Urothelium cell line (cell line): ENCODE measurements at regions not wholly inside any gene's neighbourhood (a gene's known extent, or its start where the extent isn't known, plus 50 kb on each side); places are given as distances from the start of the nearest gene placed in this dataset.

ENCODE experiments used
- DNase-seq: peaks from one replicate; pipeline ENCODE4 v3.0.0; 2011; ENCODE audit warnings: low spot score, mixed read lengths
- FAIRE-seq: peaks from 2 replicates; lab custom pipeline; 2011; peaks lifted over from hg19 to GRCh38; lab: Jason Lieb, UNC

DNA sequence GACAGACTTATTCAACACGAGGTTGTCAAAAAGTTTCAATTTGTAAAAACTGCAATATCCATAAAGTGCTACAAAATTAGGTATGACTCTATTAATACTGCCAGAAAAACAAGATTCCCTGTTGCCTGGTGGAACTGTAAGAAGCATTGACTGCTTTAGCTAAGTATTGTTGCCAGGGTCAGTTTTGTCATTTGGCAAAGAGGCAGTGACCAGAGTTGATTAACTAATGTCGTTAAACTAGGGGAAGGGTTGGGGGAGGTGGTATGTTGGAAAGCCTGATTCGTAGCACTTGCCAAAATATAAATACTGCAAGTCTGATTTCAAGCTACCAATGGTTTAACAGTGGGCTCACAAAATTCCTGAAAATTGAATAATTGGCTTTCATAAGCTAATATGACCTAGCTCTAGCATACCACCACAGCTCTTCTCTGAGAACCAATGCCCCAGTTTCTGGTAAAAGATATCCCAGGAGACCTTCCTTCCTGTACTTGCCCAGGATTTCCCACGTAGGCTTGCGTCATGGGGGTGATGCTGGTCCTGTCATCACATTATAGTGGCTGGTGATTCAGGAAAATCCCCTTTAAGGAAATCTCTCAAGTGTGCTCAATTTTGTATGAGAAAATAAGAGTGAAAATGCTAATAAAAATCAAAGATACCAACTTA is 266.4 kb upstream of the TBC1D5 start:
- DNase-seq: no peak
- no peak for FAIRE-seq

DNA sequence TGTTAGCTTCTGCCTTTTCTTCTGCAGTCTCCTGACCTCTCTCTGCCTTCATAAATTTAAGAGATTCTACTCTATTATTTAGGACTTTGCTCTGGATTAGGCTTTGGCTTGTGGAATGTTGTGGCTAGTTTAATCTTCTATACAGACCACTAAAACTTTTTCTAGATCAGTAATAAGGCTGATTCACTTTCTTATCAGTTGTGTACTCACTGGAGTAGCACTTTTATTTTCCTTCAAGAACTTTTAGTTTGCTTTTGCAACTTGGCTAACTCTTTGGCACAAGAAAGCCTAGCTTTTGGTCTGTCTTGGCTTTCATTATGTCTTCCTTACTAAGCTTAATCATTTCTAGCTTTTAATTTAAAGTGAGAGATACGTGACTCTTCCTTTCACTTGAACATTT is 265.5 kb upstream of the TBC1D5 start:
- DNase-seq: no peak

DNA sequence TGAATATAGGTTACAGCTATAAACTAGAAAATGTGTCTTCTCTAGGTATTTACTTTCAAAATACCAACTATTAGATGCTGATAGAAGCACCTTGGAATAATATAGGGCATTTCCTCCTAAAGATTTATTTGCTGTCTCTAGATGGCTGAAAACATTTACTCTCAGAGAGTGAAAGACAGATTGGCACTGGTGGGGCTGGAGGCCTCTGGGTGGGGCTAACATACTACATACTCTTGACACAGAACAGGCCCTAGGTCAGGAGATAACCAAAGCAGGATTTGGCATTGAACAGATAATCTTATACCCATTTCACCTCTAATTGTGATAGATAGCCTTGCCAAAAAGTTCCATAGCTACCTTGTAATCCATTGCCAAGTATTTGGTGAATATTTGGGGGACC is 253.3 kb upstream of the TBC1D5 start:
- DNase-seq (no peak), FAIRE-seq (no peak)

More for the DNA sequence above, 265.5 kb upstream of the TBC1D5 start:
- FAIRE-seq: no peak

DNA sequence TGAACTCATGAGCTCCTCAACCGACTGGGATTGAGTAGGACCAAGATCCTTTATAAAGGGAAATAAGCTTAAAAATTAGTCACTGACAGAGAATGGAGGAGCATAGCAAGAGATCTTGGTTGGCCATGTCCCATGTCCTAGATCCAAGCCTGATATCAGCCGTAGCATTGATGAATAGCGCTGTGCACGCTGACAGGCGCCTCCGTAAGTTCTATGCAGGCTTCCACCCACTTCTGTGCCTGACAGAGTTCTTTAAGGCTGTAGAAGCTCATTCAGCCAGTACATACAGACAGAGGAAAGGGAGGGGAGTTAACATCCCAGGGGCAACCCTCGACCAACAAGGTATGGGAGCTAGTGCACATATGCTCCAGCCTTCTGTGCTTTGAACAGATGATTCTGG is 251.7 kb upstream of the TBC1D5 start:
- FAIRE-seq: no peak
- no peak for DNase-seq

DNA sequence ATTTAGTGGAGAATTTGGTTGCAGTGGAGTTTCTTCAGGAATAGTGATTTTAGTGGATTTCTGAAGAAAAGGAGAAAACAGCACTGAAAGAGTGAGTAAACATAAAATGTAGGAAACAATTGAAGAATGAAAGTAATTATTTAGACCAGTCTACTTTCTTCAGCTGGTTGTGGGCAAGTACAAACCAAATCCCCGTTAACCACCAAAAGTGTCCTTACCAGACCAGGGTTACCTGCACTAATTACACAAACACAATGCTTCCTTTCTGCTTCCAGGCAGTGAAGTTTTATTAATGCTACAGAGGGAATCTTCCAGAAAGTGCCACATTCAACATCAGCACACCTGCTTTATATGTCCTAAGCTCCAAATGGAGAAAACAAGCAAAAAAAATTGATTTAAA is 248.0 kb upstream of the TBC1D5 start:
- no peak for DNase-seq
- FAIRE-seq: no peak

DNA sequence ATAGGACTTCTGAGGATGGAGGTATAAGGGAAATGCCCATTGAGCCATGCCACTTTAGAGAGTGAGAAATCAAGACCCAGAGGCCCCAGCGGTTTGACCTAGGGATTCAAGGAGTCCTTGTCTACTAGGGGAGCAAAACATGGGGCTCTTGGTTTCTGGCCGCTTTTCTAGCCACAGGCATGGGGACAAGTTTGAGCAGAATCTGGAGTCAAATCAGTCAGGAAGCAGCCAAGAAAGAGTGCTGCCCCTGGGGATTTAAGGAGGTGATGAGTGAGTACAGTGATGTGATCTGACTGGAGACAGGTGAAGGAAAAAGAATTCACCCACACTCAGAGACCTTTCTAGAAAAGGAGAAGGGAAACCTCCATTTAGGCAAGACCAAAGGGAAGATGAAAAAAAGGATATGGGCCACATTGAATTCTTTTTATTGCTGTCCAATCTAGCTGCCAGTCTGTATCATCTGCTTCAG is 244.0 kb upstream of the TBC1D5 start:
- FAIRE-seq: no peak
- DNase-seq: no peak

DNA sequence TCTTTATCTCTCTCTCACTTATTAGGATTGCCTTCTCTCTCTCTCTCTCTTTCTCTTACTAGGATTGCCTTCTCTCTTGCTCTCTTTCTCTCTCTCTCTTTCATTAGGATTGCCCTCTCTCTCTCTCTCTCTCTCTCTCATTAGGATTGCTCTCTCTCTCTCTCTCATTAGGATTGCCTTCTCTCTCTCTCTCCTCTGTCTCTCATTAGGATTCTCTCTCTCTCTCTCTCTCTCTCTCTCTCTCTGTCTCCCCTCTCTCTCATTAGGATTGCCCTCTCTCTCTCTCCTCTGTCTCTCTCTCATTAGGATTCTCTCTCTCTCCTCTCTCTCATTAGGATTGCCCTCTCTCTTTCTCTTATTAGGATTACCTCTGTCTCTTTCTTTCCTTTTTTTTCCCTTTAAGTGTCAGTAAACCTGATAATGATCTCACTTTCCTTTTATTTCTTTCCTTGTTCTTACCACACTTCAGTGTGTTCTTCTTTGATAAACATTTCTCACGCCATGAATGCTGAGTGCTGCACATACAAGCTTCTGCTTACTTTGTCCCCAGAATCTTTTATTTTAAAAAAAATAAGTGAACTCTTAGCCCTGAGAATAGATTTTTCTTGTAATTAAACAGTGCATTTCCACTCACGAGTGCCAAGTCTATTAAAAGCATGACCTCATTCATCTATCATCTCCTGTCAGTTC is 243.4 kb upstream of the TBC1D5 start:
- FAIRE-seq (no peak), DNase-seq (no peak)

DNA sequence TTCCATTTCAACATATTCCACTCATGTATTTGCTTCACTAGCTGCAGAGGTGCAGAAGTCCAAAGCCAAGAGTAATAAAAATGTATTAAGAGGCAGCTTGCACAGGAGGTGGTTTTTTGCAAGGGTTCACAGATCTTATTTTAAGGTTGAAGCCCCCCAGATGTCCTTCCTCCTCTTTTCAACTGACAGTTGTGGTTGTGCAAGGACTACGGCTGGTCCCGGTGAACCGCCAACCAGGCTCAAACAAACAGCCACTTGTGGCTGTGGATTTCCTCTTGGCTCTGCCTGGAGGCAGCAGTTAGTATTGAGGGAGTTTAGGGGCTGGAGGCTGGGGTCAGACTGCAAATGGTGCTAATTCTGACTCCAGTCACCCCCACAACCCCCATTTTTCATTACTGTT is 240.7 kb upstream of the TBC1D5 start:
- DNase-seq (no peak), FAIRE-seq (no peak)

DNA sequence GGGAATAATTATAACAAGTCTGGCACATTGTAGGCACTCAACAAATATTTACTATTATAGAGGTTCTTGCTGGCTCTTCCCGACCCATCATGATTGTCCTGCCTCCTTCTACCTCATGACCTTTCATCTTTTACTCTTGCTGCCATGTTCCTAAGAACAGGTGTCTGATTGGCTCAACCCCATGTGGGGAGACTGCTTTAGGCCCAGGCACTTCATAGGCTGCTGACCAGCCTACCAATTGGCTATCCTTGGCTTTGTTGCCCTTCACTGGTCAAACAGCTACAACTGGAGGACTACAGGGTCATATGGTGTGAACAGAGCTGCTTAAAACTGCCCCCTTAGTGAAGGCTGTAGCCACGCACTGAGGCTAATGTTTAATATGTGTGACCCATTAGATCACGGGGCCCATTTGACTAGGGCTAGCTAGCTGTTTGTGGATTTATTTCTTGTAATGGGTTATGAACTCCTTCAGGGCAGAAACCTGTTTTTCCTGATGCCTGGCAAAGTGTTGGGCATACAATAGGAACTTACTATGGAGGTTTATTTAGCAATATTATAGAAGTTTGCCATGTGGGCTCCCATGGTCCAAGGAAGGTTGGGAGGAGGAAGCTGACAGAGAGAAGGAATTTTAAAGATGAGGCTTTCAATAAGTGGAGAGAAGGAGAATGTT is 239.9 kb upstream of the TBC1D5 start:
- no peak for DNase-seq
- no peak for FAIRE-seq

DNA sequence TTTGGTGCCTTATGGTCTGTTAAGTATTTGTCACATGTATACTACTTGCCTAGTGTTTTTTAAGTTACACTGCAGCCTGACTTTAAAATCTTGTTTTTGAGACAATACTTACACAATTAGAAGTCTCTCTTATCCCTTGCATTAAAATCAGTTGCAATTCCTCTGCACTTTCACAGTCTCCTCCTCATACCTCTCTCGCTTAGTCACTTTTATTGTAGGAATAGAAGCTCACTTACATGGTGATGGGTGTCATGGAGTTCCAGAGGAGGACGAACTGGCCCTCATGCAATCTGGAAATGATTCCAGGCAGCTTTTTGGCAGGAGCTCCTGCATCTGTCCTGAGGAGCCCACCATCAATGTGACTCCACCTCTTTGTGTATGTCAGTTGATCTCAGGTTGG is 238.4 kb upstream of the TBC1D5 start:
- FAIRE-seq (no peak), DNase-seq (no peak)

DNA sequence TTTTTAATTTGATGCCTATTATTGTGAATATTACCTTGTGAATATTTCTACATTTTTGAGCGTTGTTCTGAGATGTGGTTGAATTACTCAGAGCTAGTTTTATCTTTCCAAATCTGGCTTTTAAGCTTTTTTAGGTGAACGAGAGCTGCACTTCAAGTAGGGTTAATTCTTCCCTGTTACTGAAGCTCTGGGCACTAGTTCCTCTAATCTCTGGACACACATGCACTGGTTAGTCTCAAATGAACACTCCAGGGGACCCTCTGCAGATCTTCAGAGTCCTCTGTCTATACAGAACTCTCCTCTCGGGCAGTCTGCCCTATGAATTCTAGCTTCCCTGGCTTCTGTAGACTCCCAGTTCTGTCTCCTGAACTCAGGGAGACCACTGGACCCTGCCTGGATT is 237.5 kb upstream of the TBC1D5 start:
- no peak for DNase-seq
- FAIRE-seq: no peak

DNA sequence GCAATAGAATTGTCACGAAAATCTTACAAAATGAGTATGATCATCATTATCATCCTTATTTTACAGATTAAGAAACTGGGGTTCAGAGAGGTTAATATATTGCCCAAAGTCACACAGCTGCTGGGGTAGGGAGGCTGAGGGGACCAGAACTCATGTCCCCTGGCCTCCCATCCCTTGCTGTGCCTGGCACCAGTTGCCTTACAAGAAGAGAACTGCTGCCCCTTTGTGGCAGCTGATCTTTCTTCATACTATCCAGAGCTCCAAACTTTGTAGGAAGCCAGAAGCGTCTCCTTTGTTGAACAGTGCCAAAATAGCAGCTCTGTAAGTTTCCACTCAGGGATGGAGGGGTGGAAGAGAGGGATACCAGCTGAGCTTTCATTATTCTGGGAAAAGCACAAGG is 236.8 kb upstream of the TBC1D5 start:
- DNase-seq (no peak), FAIRE-seq (no peak)

DNA sequence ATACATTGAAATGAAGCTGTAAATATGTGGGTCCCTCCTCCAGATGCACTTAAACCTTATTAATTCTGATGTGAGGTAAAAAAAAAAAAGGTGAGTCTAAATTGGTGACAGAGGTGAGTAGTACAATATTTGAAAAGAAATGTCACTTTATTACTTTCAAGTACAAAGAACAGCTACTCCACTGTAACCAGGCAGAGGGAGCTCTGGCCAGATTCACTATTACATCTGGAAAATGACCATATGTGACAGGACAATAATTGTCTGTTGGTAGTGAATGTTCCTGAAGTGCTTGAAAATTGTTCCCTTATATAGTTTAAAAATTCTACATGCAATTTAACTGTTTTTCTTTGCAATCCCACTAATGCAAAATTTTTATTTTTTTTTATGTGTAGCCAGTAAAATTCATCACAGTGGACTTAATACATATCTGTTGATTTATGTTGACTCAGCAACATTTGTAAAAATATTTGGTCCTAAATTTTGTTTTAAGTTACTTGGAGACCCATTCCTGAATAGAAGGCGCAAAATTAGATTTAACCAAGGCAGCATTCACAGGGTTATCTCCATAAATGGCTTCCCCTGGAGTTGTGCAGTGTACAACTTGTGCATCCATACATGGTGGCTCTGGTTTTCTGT is 231.9 kb upstream of the TBC1D5 start:
- DNase-seq (no peak), FAIRE-seq (no peak)

DNA sequence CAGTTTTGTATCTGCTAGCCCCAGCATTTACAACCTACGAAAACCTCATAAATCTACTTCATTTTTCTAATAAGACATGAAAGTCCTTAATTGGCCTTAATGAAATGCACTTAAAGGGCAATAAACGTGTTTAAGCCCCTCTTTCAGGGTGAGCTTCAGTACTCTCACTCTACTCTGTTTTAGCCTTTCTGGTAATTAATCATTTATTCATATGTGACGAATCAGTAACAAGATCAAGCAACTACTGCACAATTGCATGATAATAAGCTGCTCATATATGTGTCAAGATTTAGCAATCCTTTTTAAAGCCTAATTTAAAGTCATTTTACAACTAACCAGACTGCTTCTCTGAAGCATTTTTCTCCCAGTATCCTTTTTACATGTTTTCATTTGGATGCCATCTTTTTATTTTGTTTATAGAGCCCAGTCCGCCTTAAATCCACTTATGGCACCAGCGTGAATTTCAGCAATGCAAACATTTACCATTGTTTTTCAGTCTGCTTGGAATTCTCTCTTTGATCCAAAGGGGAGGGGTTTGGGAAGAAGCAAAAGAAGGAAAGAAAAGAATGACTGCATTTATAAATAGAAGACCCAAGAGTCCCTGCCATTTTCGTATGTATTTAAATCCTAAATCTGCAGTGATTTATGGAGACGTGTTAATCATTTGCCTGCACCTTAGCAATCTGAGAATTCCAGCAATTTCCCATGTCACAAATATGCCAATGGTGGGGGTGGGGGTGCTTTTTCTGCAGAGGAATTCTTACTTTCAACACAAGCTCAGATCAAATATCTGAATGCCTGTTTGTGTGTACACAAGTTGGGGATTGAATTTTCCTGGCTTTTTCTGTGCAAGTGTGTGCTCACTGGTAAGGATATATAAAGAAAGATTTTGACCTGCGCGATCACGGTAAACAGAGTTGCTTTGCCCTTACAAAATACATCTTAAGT is 230.8 kb upstream of the TBC1D5 start:
- FAIRE-seq: no peak
- no peak for DNase-seq

DNA sequence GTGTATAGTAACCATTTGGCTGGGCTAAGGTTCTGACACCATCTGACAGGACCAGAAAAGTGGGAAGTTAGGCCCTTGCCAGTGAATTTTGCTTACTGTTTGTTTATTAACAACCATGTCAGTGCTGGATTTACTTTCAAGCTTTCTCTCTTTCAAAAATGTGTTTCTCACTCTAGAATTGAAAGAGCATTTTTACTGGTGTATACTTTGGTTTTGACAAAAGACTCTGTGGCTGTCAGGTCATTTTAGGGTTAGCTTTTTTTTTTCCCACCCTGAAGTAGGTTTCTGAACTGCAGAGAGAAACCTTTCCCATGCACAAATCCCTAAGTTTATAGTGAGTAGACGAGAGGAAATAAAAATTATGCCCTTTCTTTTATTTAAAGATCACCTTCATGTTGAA is 230.0 kb upstream of the TBC1D5 start:
- FAIRE-seq: no peak

DNA sequence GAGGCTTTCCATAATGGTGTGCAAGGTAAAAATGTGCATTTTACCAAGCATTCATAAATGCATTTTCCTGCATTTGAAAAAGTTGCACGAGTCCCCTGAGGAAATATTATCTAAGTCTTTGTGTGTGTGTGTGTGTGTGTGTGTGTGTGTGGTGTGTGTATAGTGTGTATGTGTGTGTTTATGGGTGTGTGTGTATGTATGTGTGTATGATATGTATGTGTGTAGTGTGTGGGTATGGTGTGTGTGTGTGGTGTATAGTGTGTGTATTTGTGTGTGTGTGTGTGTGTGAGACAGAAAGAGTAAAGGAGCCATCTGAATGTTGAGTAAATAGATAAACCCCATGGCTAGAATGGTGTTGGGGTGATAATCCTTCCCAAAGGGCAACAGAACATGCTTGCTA is 229.6 kb upstream of the TBC1D5 start:
- FAIRE-seq (no peak), DNase-seq (no peak)

More for the DNA sequence above, 230.0 kb upstream of the TBC1D5 start:
- no peak for DNase-seq

DNA sequence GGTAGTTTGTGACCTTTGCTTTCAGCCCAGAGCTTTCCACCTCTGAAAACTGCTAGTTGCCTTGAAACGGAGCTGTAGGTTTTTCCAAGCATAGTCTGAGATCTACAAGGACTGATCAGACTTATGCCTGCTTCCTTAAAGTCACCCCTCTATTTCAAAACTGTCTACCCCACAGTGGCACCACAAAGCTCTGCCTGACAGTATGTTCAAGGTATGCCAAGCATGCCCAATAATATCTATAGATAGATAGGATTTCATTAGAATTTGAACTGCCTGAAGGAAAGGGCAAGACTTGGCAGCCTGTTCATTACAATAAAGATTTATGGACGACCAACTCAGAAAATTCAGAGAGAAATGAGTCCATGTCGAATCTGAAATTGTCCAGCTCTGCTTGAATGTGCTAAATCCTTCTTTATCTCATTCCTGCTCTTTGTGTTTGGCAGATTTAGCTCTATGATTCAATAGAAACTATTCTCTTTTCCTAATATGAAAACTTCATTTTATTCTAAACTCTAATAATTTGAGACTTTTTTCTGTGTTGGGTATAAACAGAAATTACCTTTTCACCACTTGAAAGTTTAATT is 227.6 kb upstream of the TBC1D5 start:
- no peak for DNase-seq
- FAIRE-seq: no peak

DNA sequence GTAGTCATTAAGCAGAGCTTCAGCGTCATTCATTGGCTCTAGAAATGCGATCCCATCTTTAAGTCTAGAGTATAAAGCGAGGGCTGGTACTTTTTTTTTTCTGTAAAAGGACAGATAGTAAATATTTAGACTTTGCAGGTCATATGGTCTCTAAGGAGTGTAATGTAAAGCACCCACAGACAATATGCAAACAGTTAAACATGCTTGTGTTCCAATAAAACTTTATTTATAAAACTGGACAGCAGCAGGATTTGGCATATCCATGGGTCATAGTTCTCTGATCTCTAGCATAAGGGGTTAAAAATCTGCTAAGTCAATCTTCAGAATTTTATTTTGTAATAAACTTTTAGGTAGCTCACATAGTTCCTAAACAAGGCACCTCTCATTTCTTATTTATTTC is 226.8 kb upstream of the TBC1D5 start:
- DNase-seq (no peak), FAIRE-seq (no peak)

DNA sequence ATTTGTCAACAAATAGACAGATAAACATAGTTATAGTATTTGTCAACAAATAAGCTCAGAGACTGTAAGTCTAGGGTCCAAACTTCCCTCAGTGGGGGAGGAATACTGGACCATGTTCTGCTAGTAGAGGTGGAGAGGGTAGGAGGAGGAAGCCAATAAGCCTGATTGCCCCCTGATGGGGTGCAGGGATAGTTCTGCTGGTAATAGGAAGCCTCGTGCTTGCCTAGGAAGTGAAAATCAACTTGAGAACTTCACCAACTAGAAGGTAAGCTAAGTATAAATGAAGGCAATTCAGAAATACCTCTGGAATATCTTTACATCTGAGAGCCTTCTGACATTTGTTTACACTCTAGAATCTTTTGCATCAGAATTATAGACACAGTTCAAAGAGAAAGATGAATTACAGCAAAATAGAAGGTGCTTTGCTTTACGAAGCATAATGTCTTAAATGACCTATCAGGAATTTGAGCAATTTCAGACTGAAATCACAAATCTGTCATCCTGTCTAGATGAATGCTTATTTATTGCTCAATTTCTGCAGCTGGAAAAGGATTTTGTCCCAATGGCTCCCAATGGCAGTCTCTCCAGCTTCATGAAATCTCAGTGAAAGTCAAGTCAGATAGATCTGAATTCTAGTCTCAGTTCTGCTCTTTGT is 225.6 kb upstream of the TBC1D5 start:
- no peak for DNase-seq
- FAIRE-seq: no peak

DNA sequence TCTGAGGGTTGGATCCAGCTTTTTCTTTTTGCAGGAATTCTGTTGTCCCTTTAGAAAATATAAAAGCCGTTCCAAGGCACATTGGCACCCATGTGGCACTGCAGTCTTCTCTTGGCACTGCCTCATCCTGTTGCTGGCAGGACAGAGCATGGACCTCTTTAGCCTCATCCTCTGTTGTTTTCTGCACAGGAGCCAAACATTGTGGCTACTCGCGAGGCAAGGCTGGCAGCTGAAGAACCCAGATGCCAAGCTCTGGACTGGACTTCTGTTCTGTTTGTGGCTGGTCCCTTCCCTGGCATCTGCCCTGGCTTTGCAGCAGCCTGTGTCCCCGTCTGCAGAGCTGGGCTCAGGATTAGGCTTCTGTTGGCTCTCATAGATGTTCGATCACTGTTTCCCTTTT is 224.7 kb upstream of the TBC1D5 start:
- FAIRE-seq: no peak

More for the DNA sequence above, 224.7 kb upstream of the TBC1D5 start:
- no peak for DNase-seq
